Lower leg skin (tissue), 3 donors: ENCODE measurements at regions not wholly inside any gene's neighbourhood (a gene's known extent, or its start where the extent isn't known, plus 50 kb on each side); places are given as distances from the start of the nearest gene placed in this dataset.

Source experiments
- POLR2A ChIP-seq, 2 donors: fragments of 450-650 bp; IDR thresholded peaks; one replicate each; pipeline ENCODE4 v1.6.1; 2016 to 2017; ENCODE audit warnings: antibody characterized with exemption in 2 of 2, mild to moderate bottlenecking in 1 of 2, moderate library complexity in 1 of 2
- TF ChIP-seq, protein P1 (sequence below), 3 donors: fragments of 450-650 bp; IDR thresholded peaks; one replicate each; pipeline ENCODE4 v1.5.1; 2016; ENCODE audit warnings: antibody characterized with exemption in 3 of 3, mild to moderate bottlenecking in 3 of 3, moderate library complexity in 2 of 3

DNA sequence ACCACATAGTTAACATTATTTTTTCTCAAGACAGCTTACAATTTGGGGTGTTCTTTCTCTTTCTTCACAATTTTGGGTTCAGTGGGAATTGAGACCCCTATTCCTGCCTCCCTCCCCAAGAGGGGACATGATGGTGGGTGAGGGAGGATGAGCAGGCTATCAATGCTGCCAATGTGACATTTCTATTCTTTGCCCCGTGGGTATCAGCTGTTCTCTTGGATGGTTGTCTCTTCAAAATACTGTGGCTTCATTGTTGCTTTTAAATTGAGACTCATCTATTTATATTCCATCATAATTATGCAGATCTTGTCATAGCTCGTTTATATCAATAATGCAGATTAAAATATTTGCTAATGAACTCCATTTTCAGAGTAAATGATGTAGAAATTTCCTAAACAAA, 56.5 kb upstream of the ANO4 start:
- TF ChIP-seq, protein P1, sequence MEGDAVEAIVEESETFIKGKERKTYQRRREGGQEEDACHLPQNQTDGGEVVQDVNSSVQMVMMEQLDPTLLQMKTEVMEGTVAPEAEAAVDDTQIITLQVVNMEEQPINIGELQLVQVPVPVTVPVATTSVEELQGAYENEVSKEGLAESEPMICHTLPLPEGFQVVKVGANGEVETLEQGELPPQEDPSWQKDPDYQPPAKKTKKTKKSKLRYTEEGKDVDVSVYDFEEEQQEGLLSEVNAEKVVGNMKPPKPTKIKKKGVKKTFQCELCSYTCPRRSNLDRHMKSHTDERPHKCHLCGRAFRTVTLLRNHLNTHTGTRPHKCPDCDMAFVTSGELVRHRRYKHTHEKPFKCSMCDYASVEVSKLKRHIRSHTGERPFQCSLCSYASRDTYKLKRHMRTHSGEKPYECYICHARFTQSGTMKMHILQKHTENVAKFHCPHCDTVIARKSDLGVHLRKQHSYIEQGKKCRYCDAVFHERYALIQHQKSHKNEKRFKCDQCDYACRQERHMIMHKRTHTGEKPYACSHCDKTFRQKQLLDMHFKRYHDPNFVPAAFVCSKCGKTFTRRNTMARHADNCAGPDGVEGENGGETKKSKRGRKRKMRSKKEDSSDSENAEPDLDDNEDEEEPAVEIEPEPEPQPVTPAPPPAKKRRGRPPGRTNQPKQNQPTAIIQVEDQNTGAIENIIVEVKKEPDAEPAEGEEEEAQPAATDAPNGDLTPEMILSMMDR (IDR thresholded peaks at IDR 0.05), result no peak
- no peak for TF ChIP-seq POLR2A (IDR thresholded peaks at IDR 0.05)
